Keratinocyte (primary cell): ENCODE measurements at regions not wholly inside any gene's neighbourhood (a gene's known extent, or its start where the extent isn't known, plus 50 kb on each side); places are given as distances from the start of the nearest gene placed in this dataset.

Source experiments
- EZH2 ChIP-seq: IDR thresholded peaks from one replicate; pipeline ENCODE4 v1.6.1; 2012; ENCODE audit warnings: inconsistent platforms, mild to moderate bottlenecking, low read length, moderate library complexity
- TF ChIP-seq, protein P1 (sequence below), 3 experiments: IDR thresholded peaks in 1 of 3; conservative IDR thresholded peaks in 1 of 3; optimal IDR thresholded peaks in 1 of 3; 2 replicates in 2 of 3; 3 replicates in 1 of 3; pipeline versions ENCODE3 to v1.5.1; 2011; ENCODE audit warnings: low read length in 3 of 3, mild to moderate bottlenecking in 3 of 3, moderate library complexity in 2 of 3, control low read depth in 1 of 3, inconsistent platforms in 1 of 3; ENCODE audit not compliant: insufficient read depth in 2 of 3; ENCODE audit errors: extremely low read depth in 1 of 3

DNA sequence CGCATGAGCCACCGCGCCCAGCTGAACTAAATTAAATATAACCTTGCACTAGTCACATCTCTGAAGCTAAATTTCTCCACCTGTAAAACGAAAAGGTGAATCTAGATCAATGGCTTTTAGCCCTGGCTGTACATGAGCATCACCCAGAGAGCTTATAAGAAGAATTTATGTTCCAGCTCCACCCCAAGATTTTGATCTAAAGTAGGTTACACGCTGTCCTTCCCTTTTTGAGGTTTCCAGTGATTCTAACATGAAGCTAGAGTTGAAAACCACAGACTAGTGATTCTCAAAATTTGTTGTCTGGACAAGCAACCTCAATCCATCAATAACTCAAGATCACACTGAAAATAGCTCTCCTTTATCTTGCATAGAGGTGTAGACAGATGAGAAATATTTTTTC is 208.8 kb upstream of the CRIM1 start:
- TF ChIP-seq EZH2 = no peak
- TF ChIP-seq, protein P1, sequence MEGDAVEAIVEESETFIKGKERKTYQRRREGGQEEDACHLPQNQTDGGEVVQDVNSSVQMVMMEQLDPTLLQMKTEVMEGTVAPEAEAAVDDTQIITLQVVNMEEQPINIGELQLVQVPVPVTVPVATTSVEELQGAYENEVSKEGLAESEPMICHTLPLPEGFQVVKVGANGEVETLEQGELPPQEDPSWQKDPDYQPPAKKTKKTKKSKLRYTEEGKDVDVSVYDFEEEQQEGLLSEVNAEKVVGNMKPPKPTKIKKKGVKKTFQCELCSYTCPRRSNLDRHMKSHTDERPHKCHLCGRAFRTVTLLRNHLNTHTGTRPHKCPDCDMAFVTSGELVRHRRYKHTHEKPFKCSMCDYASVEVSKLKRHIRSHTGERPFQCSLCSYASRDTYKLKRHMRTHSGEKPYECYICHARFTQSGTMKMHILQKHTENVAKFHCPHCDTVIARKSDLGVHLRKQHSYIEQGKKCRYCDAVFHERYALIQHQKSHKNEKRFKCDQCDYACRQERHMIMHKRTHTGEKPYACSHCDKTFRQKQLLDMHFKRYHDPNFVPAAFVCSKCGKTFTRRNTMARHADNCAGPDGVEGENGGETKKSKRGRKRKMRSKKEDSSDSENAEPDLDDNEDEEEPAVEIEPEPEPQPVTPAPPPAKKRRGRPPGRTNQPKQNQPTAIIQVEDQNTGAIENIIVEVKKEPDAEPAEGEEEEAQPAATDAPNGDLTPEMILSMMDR (optimal IDR thresholded peaks at IDR 0.05 in 1 of 3, IDR thresholded peaks at IDR 0.05 in 1 of 3, conservative IDR thresholded peaks at IDR 0.05 in 1 of 3; ENCODE audit: extremely low read depth in 1 of 3, insufficient read depth in 2 of 3, low read length in 3 of 3) = no peak
